DND-41 (cell line): ENCODE measurements at regions not wholly inside any gene's neighbourhood (a gene's known extent, or its start where the extent isn't known, plus 50 kb on each side); places are given as distances from the start of the nearest gene placed in this dataset.

Experiments used
- ATAC-seq: fragments of 200-7000 bp; cut with Tn5 transposase; 3 replicates; pipeline ENCODE4 v1.9.1; 2021; ENCODE audit warnings: low read depth; ENCODE audit not compliant: insufficient read depth
- DNase-seq: peaks from one replicate; pipeline ENCODE4 v3.0.0-alpha.2; 2020
- H2AFZ ChIP-seq: 2 replicates; pipeline ENCODE4 v1.6.0; 2012; ENCODE audit warnings: low read depth, low read length
- H3K27ac ChIP-seq: 2 replicates; pipeline ENCODE4 v1.5.1; 2012; ENCODE audit warnings: low read length, inconsistent platforms
- H3K27me3 ChIP-seq: fragments of 200-600 bp; sonication (generic); 2 replicates; pipeline ENCODE4 v1.6.0; 2012; ENCODE audit warnings: low read length, mild to moderate bottlenecking, inconsistent platforms; ENCODE audit not compliant: insufficient read depth, poor library complexity
- H3K36me3 ChIP-seq: 2 replicates; pipeline ENCODE4 v1.5.1; 2012; ENCODE audit warnings: low read length, inconsistent platforms; ENCODE audit not compliant: insufficient read depth
- H3K4me1 ChIP-seq: 2 replicates; pipeline ENCODE4 v1.5.1; 2012; ENCODE audit warnings: mild to moderate bottlenecking, low read length; ENCODE audit not compliant: insufficient read depth
- H3K4me2 ChIP-seq: 2 replicates; pipeline ENCODE4 v1.6.0; 2012; ENCODE audit warnings: mild to moderate bottlenecking, moderate library complexity, low read length, inconsistent platforms; ENCODE audit not compliant: insufficient read depth
- H3K4me3 ChIP-seq, 2 experiments: fragments of 200-600 bp in 1 of 2; shearing (Covaris generic) in 1 of 2; 2 replicates each; pipeline ENCODE4 v1.5.1; 2012 to 2016; ENCODE audit warnings: inconsistent platforms in 2 of 2, low read length in 2 of 2, mild to moderate bottlenecking in 2 of 2, low read depth in 1 of 2, moderate library complexity in 1 of 2
- H3K79me2 ChIP-seq: 2 replicates; pipeline ENCODE4 v1.6.0; 2012; ENCODE audit warnings: low read length, inconsistent platforms; ENCODE audit not compliant: insufficient read depth
- H3K9ac ChIP-seq: 2 replicates; pipeline ENCODE4 v1.6.0; 2012; ENCODE audit warnings: low read depth, mild to moderate bottlenecking, inconsistent platforms, low read length, moderate library complexity
- H3K9me3 ChIP-seq: 2 replicates; pipeline ENCODE4 v1.5.1; 2012; ENCODE audit warnings: low read length, moderate library complexity, mild to moderate bottlenecking, inconsistent platforms; ENCODE audit not compliant: insufficient read depth, severe bottlenecking
- H4K20me1 ChIP-seq: 2 replicates; pipeline ENCODE4 v1.6.0; 2012; ENCODE audit warnings: low read length; ENCODE audit not compliant: insufficient read depth
- CTCF ChIP-seq: IDR thresholded peaks from 2 replicates; pipeline ENCODE4 v1.5.1; 2012; ENCODE audit warnings: borderline replicate concordance, low read length, moderate library complexity, mild to moderate bottlenecking; ENCODE audit not compliant: poor library complexity, severe bottlenecking; ENCODE audit errors: extremely low read depth
- EZH2 ChIP-seq: IDR thresholded peaks from 3 replicates; pipeline ENCODE4 v1.6.1; 2012; ENCODE audit warnings: borderline replicate concordance, low read depth, mild to moderate bottlenecking, moderate library complexity, low read length, inconsistent platforms; ENCODE audit not compliant: severe bottlenecking

- Histone ChIP-seq H3K27ac (no peak overlapping the region), H3K79me2 (no peaks in the 10 kb centered on the region), H3K9me3 (peaks cover 7% of the 10 kb centered on the region), H3K4me1 (no peaks in the 10 kb centered on the region), H3K9ac (no peak overlapping the region), H3K4me3 (no peak overlapping the region), H3K4me2 (no peak overlapping the region), H3K27me3 (no peaks in the 10 kb centered on the region), H3K36me3 (no peaks in the 10 kb centered on the region), H4K20me1 (no peaks in the 10 kb centered on the region), H2AFZ (no peak overlapping the region)
- no peak for DNase-seq
- no peak for ATAC-seq
- TF ChIP-seq EZH2 (no peak), CTCF (no peak)
Measured at GRCh38 chr4:143784567-143784966, 84.1 kb upstream of the FREM3 start.

- H3K9ac ChIP-seq = no peak overlapping the region
- H4K20me1 ChIP-seq = no peaks in the 10 kb centered on the region
- DNase-seq (no peak), ATAC-seq (no peak)
- H3K27me3 ChIP-seq = no peaks in the 10 kb centered on the region
- H3K27ac ChIP-seq = no peak overlapping the region
- no peak overlapping the region for H3K4me2 ChIP-seq
- H3K9me3 ChIP-seq = peaks cover 7% of the 10 kb centered on the region
- H3K36me3 ChIP-seq = no peaks in the 10 kb centered on the region
- TF ChIP-seq CTCF = no peak
- TF ChIP-seq EZH2 = no peak
- H2AFZ ChIP-seq = no peak overlapping the region
- H3K79me2 ChIP-seq = no peaks in the 10 kb centered on the region
- H3K4me3 ChIP-seq = no peak overlapping the region
- no peaks in the 10 kb centered on the region for H3K4me1 ChIP-seq
Measured at GRCh38 chr4:143782521-143782920, 82.0 kb upstream of the FREM3 start.

GRCh38 chr4:143773998-143774895 lies 73.8 kb upstream of the FREM3 start:
- peak; percentile 98 for ATAC-seq
- no peak overlapping the region for H3K9ac ChIP-seq
- no peak overlapping the region for H2AFZ ChIP-seq
- TF ChIP-seq CTCF = peak; percentile 95
- TF ChIP-seq EZH2 = no peak
- no peak overlapping the region for H3K4me3 ChIP-seq
- no peaks in the 10 kb centered on the region for H4K20me1 ChIP-seq
- H3K36me3 ChIP-seq = no peaks in the 10 kb centered on the region
- peaks cover 3% of the 10 kb centered on the region; the same call in 1 of the 2 replicates for H3K4me1 ChIP-seq
- peak; percentile 70 for DNase-seq
- no peak overlapping the region for H3K27ac ChIP-seq
- H3K9me3 ChIP-seq = no peaks in the 10 kb centered on the region
- no peaks in the 10 kb centered on the region for H3K79me2 ChIP-seq
- H3K27me3 ChIP-seq = no peaks in the 10 kb centered on the region
- peak overlapping the region; percentile 1; the same call in 1 of the 2 replicates for H3K4me2 ChIP-seq
